GM19372 (cell line): ENCODE measurements at regions not wholly inside any gene's neighbourhood (a gene's known extent, or its start where the extent isn't known, plus 50 kb on each side); places are given as distances from the start of the nearest gene placed in this dataset.

Source experiments
- ATAC-seq: cut with Tn5 transposase; IDR thresholded peaks from one replicate; pipeline ENCODE4 v1.9.1; 2021; ENCODE audit warnings: mild to moderate bottlenecking, low read depth, moderate library complexity; ENCODE audit not compliant: unreplicated experiment

DNA sequence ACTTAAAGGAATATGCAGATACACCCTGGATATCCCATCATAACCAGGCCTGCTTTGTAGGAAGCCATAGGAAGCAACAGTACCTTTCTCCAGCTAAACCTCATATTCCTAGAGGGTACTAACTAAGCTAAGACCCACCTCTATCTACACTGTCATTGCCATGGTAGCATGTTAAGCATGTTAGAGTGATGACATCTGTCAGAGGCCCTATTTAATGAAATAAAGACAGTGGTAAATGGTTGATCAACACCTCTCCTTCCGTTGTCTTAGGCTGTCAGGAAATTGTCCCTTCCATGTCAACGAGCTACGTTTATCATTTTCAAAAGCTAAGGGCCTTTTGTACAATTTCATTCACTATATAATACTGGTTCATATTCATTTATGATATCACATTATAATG lies 251.1 kb upstream of the PSMD7 start:
- ATAC-seq: no peak

- ATAC-seq: no peak
Measured at GRCh38 chr16:74035816-74036215, 260.8 kb upstream of the PSMD7 start.

DNA sequence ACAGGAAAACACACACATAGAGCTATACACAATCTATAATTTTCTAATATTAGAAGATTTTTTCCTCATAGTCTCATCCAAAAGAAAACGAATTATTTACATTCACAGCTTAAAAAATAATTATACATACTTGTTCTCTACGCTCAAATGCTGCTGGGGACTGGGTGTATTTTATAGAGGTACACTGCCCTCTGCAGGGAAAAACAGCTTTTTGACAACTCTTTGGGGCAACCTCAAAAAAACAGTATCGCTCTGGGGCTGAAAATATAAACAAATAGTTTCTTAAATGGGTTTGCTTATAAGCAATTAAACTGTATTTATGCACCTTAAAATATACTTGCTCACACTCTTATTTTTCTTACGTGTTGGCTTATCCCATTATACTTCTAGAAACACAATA lies 261.8 kb upstream of the PSMD7 start:
- no peak for ATAC-seq

GRCh38 chr16:74034200-74034599 lies 262.4 kb upstream of the PSMD7 start:
- ATAC-seq: no peak

DNA sequence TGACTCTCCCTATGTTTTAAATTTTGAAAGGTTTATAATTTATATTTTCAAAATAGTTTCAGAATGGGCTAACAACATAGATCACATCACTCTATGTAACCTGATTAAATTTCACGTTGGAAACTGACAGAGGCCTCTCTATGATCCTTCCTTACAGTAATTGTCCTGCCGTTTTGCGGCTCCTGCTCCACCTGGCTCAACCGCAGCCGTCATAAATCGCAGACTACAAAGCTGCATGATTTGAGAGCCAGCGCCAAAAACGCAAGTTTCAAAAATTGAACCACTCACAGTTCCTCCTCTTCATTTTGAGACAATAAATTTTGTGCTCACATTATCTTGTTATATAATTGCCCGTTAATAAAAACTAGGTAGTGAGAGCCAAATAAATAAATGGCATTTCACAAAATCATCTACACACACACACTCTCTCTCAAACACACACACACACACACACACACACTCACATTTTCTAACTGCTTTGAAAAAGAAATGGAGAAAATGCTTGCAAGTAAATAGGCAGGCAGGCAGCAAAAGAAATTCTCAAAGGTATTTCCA lies 263.1 kb upstream of the PSMD7 start:
- ATAC-seq: no peak

GRCh38 chr16:74031551-74031950 lies 265.1 kb upstream of the PSMD7 start:
- ATAC-seq: no peak

- ATAC-seq: no peak
Measured at GRCh38 chr16:74030000-74030706, 266.5 kb upstream of the PSMD7 start.

DNA sequence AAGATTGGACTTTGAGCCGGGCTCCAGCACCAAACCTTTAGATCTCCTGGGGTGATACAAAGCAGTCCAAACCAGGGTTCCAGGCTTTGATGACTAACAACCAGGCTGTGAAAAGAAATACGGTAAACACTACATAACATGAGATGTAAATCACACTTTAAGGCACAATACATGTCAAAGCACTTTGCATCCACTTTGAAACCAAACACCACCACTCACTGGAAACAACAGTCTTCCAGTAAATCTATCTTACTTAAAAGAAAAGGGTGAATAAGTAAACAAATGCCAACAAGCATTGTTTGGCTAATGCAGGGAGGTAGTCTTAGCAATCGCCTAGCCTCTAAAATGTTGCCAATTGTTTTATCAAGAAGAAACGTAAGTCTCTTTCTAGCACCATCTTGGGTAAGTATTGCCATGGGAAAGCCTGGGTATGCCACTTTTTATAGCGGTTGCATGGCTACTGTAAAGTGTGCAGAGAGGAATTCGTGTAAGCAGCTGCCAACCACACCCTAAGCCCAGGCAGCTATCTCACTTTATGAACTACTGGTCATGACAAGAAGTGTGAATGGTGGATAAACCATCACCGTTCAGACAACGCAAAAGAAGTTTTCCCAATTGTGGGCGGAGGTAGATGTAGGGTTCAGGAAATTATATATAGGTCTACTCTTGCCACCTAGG lies 267.4 kb upstream of the PSMD7 start:
- ATAC-seq: no peak

GRCh38 chr16:74026373-74027281 lies 270.0 kb upstream of the PSMD7 start:
- no peak for ATAC-seq

GRCh38 chr16:74024953-74025352 lies 271.7 kb upstream of the PSMD7 start:
- ATAC-seq: no peak

GRCh38 chr16:74020095-74020670 lies 276.4 kb upstream of the PSMD7 start:
- no peak for ATAC-seq

DNA sequence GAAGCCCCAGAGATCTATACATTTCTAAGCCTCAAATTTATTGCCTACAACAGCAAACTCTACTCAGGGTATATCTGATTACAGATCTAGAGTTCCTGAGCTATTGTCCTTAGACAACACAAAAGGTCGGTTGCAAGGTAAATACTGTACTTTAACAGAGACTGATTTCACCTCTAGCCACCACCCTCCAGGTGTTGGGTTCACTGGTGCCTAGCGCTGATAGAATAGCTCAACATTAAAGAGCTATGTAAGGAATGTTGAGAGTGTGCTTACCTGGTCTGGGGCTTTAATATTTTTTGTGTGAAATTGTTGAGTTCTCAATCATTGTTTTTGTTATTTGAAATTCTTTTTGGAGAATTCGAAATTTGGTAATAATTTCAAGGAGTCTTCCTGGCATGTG lies 277.0 kb upstream of the PSMD7 start:
- no peak for ATAC-seq

GRCh38 chr16:74015953-74016352 lies 280.7 kb upstream of the PSMD7 start:
- ATAC-seq: no peak

DNA sequence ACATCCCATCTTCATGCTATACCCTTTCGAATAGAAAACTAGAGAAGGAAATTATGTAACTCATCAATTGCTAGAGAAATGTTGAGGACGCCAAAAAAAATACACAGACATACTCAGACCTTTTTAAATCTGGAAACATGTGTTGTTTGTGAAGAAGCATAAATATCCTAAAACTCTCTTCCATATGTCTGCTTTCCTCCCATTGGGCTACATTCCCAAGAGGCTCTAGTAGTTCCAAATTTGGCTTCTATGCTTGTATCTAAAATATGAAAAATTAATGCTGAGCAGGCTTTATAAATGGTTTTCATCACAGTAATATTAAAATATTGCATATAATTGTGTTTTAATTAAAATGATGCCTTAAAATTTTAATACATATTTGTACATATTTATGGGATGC lies 297.9 kb upstream of the PSMD7 start:
- ATAC-seq: no peak

DNA sequence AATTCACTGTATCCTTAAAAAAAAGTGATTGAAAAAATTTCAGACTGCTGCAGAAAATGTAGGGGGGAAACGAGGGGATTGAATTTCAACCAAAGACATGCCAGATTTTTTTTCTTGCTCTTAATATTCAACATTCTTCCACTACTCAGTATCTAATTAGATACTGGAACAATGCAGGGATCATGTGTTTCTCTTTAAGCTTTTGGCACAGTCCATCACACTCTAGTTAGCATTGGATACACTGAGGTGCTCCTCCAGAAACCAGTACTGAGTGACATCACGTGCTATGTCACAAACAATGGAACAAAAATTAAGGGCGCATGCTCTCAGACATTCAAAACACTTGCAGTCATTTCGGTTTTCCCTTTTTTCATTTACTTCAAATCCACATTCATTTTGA lies 298.6 kb upstream of the PSMD7 start:
- no peak for ATAC-seq

DNA sequence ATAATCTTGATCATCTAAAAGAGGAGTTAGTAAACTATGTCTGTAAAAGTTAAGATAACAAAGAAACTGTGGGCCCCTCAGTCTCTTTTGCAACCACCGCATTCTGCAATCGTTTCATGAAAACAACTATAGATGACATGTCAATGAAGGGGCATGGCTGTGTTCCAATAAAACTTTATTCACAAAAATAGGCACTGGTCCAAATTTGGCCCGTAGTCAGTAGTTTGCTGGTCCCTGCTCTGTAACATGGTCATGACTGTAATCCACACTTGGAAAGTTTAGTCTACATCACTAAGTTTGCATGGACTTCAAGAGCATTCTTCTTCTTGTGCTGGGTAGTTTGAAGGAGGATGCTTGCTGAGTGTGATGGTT lies 299.3 kb upstream of the PSMD7 start:
- ATAC-seq: no peak

GRCh38 chr16:73996624-73997339 lies 299.8 kb upstream of the PSMD7 start:
- ATAC-seq: no peak

DNA sequence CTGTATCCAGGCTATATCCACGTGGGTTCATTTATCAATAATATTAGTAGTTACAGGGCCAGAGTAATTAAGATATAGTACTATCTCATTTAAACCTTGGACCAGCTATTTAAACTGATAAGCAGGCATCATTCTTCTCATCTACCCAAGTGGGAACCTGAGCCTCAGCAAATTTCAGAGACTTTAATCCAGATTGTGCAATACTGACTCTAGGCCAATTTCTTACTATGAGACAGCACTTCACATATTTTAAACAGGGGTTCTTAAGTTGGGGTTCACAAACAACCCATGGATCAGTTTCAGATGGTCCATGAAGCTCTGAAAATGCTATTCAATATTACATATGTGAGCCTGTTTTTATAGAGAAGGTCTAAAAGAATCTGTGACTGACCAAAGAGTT lies 302.7 kb upstream of the PSMD7 start:
- no peak for ATAC-seq

DNA sequence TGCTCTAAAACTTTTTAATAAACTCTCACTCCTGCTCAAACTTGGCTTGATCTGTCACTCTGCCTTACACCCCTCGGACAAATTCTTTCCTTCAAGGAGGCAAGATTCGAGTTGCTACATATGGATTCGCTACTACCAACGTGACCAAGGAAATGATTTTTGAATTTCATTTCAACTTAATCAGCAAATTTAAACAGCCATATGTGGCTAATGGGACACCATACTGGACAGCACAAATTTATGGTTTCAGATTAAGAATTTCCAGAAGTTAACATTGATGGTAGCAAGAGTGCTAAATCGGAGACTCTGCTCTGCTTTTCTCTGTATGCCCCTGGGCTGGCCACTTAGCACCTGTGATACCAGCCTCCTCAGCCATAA lies 318.2 kb upstream of the PSMD7 start:
- ATAC-seq: no peak

DNA sequence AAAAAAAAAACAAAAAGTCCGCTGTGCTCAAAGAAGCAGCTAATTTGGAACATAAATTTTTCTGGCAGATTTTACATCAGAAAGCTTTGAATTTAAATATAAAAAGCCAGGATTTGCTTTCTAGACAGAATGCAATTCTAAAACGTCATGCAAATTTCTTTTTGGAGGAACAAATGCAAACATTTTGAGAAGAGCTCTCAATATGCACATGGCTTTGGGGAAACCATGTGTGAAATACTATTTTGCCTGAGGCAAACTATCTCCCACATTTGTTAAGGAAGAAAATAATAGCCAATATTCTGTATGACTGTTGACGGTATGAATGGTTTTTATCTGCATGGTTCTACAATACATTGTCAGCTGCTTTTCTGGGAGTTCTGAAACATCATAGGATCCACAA lies 320.0 kb upstream of the PSMD7 start:
- no peak for ATAC-seq
